ENCODE measurements at regions not wholly inside any gene's neighbourhood (a gene's known extent, or its start where the extent isn't known, plus 50 kb on each side); places are given as distances from the start of the nearest gene placed in this dataset.

GRCh38 chr2:205902041-205902899 is 183.7 kb downstream of the INO80D start:
- no peak for DNase-seq (ENCODE audit: low read depth)

DNA sequence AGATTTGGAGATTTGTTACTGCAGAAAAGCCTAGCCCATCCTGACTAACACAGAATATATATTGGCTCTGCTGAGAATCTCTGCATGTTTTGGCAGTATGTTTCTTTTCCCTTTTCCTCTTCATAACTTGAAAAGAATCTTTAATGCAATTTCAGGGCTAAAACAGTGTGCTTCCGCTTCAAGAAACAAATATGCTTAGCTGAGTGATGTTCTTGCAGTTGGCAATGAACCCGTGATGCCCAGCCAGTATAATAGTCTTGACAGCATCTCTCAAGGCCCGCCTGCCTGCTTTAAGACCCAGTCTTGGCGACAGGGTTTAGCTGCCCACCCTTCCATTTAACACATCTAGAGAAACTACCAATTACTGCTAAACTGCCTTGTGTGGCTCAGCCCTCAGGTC is 184.5 kb downstream of the INO80D start:
- DNase-seq (ENCODE audit: low read depth), result no peak

DNA sequence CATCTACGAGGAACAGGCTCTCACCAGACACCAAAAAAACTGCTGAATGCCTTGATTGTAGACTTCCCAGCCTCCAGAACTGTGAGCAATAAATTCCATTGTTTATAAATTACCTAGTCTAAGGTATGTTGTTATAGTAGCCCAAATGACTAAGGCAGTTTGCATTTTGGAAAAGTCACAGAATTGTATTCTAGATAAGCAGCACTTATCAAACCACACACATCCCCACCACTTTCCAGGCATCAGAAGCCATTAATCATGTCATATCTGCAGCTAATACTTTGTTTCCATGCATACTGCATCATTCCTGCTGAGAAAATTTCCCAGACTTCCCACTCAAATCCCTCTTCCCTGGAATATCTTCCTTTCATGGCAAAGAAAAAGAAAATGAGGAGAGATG is 187.2 kb downstream of the INO80D start:
- DNase-seq (ENCODE audit: low read depth), result no peak

DNA sequence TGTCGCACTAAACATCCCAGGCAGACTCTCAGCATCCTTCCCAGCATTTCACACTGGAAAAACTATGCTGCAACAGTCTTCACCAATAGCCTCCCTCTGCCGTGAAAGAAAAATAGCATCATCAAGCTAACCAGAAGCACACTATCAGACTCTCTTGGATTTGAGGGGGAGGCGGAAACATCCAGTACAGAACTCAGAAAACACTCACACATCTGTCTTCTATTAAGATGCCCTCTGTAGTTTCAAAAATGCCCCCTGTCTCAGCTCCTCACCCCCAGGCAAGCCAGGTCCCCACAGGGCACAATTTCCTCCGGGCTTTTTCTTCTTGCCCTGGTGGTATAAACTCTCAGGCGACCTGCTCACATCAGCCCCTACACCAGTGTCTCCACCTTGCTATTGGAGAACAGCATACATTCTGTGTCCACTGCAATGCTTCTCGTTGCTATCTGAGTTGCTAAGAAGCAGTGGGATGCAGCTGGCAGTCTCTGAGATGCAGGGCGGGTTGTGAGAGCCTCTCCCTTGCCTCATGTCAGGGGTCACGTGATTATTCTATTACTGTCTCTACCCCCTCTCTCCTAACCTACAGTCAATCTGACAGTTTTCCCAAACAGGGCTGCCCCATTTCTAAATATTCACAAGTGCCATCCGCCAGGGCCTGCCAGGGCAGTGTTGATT is 189.9 kb downstream of the INO80D start:
- no peak for DNase-seq (ENCODE audit: low read depth)

- DNase-seq (ENCODE audit: low read depth), result no peak
These were observed 193.2 kb downstream of the INO80D start for GRCh38 chr2:205892665-205893259.

- DNase-seq (ENCODE audit: low read depth), result peak; percentile 4
These were observed 193.7 kb downstream of the INO80D start for GRCh38 chr2:205892251-205892655.

GRCh38 chr2:205889114-205889513 is 196.9 kb downstream of the INO80D start:
- DNase-seq (ENCODE audit: low read depth), result peak; percentile 10

GRCh38 chr2:205887637-205888036 is 198.3 kb downstream of the INO80D start:
- DNase-seq (ENCODE audit: low read depth), result no peak

- peak; percentile 30 for DNase-seq (ENCODE audit: low read depth)
These were observed 200.4 kb downstream of the INO80D start for GRCh38 chr2:205885492-205886099.

- DNase-seq (ENCODE audit: low read depth), result no peak
These were observed 201.7 kb downstream of the NRP2 start for GRCh38 chr2:205883965-205884364.

DNA sequence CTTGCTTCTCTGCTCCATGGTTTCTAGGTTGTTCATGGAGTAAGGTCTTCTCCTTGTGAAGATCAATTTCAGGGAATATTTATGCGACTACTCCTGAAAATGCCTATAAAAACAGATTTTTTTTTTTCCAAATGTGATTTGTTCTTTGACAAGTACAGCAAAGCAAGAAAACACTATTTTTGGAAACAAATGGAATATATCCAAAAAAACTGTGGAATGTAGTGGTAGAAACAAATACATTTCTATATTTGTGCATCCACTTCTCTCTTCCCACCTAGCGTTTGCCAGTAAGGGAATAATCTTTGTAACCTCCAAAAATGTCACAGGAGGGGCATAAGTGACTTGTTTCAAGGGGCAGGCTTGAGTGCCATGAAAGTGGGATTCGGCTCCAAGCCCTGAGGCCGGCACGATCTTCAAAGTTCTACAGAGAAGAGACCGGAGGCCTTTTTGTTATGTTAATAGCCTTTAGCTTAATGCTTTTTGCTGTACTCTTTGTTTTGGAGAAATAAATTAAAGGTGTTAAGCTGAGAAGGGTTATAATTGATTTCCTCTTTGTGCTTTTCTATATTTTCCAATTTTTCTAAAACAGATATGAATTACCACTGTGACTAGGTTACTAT is 200.6 kb downstream of the NRP2 start:
- no peak for DNase-seq (ENCODE audit: low read depth)

- DNase-seq (ENCODE audit: low read depth), result no peak
These were observed 197.7 kb downstream of the NRP2 start for GRCh38 chr2:205880048-205880447.

DNA sequence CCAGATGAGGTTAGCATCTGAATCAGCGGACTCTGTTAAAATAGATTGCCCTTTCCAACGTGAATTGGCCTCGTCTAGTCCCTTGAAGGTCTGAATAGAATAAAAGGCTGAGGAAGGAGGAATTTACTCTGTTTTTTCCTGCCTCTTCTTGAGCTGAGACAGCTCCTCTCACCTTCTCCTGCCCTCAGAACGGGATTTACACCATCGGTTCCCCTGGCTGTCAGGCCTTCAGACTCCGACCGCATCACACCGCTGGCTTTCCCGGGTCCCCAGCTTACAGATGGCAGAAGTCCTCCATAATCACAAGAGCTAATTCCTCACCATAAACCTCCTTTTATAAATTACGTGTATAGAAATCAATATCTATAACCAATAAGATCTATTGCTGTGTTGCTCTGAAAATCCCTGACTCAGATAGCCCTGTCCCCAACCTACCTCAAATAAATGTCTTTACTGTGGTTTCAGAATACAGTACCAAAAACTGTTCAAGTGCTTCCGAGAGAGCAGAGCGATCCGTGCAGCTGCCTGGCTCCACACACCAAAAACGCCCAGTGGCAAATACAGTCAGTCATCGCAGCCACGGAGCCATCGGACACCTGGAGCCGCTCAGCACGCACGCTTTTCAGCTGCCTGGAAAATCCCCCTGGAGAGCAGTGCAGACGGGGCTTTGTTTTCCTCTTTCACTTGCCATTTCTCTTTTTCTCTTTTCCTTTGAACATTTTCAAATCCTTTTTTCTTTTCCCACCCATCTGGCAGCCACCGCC is 196.9 kb downstream of the NRP2 start:
- DNase-seq (ENCODE audit: low read depth), result no peak

DNA sequence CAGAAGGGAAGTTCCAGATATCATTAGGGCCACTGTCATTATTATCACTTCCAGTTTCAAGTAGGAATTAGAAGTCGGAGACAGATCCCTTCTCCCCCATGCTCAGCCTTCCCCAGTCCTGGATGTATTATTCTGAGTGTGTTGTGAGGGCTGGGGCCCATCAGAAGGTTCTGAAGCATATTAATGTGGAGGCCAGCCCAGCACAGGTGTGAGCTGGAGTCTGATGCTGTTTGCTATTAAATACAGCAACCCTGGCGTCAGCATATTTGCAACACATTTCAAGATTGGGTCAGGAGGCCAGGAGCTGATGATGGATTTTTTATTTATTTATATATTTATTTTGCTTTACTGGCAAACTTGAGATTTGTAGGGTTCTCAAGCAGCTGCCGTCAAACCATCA is 195.2 kb downstream of the NRP2 start:
- DNase-seq (ENCODE audit: low read depth), result no peak

DNA sequence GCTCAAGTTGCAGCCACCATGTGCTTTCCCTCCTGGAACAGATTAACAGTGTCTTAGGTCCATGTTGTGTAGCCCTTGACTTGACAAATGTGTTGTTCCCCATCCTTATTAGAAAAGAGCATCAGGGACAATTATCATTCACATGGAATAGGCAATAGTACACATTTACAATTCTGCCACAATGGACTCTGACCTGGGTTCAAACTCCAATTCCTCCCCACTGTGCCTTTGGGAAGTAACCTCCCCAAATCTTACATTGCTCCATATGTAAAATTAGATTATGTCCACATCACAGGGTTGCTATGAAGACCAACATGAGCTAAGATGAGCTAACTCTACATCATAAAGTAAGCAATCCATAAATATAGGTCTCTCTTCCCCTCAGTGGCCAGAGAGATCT is 193.8 kb downstream of the NRP2 start:
- DNase-seq (ENCODE audit: low read depth), result no peak

GRCh38 chr2:205872716-205873115 is 190.4 kb downstream of the NRP2 start:
- DNase-seq (ENCODE audit: low read depth), result no peak

DNA sequence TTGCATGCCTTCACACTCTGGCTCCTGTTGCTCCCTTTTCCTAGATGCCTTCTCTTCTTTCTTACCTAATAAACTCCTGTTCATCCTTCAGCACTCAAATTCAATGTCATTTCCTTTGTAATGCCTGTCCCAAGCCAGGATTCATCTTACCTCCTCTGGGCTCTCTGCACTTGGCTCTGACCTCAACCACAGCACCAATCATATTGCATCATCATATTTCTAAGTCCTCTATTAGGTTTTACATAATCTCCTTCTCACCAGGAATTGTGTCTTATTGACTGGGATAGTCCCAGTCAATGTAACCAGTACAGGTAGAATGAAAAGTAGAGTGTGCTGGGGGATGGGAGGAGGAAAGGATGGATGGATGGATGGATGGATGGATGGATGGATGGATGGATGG is 187.1 kb downstream of the NRP2 start:
- DNase-seq (ENCODE audit: low read depth), result no peak

- DNase-seq (ENCODE audit: low read depth), result peak; percentile 77
These were observed 186.6 kb downstream of the NRP2 start for GRCh38 chr2:205868773-205869333.

GRCh38 chr2:205868053-205868452 is 185.8 kb downstream of the NRP2 start:
- DNase-seq (ENCODE audit: low read depth), result no peak

DNA sequence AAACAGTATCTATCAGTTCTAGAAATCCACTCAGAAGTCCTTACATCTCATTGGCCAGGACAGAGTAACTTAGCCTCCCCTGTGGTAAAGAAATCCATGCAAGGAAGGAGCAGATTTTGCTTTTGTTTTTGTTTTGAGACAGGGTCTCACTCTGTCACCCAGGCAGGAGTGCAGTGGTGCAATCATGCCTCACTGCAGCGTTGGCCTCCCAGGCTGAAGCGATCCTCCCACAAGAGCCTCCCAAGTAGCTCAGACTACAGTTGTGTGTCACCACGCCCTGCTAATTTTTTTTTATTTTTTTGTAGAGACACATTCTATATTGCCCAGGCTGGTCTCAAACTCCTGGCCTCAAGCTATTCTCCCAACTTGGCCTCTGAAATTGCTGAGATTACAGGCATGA is 185.1 kb downstream of the NRP2 start:
- DNase-seq (ENCODE audit: low read depth), result no peak

GRCh38 chr2:205865905-205866441 is 183.7 kb downstream of the NRP2 start:
- DNase-seq (ENCODE audit: low read depth), result no peak

All from non-pigmented ciliary epithelial cell (primary cell).